ENCODE measurements at regions not wholly inside any gene's neighbourhood (a gene's known extent, or its start where the extent isn't known, plus 50 kb on each side); places are given as distances from the start of the nearest gene placed in this dataset.

DNA sequence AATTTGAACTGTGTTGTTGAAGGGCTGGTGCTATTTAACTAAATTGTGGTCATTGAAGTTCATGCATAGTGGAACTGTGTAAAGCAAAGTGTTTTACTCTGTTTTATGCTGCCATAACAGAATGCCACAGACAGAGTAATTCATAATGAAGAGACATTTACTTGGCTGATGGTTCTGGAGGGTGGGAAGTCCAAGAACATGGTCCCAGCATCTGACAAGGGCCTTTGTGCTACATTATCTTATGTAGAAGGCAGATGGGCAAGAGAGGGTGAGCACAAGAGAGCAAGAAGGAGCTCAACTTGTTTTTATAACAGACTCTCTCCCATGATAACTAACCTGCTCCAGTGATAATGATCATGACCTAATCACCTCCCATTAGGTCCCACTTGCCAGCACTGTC lies 101.9 kb upstream of the NR3C1 start:
- TF ChIP-seq, protein P1, sequence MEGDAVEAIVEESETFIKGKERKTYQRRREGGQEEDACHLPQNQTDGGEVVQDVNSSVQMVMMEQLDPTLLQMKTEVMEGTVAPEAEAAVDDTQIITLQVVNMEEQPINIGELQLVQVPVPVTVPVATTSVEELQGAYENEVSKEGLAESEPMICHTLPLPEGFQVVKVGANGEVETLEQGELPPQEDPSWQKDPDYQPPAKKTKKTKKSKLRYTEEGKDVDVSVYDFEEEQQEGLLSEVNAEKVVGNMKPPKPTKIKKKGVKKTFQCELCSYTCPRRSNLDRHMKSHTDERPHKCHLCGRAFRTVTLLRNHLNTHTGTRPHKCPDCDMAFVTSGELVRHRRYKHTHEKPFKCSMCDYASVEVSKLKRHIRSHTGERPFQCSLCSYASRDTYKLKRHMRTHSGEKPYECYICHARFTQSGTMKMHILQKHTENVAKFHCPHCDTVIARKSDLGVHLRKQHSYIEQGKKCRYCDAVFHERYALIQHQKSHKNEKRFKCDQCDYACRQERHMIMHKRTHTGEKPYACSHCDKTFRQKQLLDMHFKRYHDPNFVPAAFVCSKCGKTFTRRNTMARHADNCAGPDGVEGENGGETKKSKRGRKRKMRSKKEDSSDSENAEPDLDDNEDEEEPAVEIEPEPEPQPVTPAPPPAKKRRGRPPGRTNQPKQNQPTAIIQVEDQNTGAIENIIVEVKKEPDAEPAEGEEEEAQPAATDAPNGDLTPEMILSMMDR (IDR thresholded peaks at IDR 0.05; ENCODE audit: low read depth, low read length, poor library complexity, severe bottlenecking), result no peak
- no peak for TF ChIP-seq EZH2phosphoT487 (IDR thresholded peaks at IDR 0.05; ENCODE audit: borderline replicate concordance, low read length)

All from DOHH2 (cell line).